Neural progenitor cell (in vitro differentiated cells): ENCODE measurements at regions not wholly inside any gene's neighbourhood (a gene's known extent, or its start where the extent isn't known, plus 50 kb on each side); places are given as distances from the start of the nearest gene placed in this dataset.
"Not testable (repeated sequence)": the region's sequence is repeated elsewhere in the genome, so short reads cannot be mapped to it uniquely, and the experiment has no call there.

Source experiments
- DNase-seq: peaks from one replicate; pipeline ENCODE4 v3.0.0-alpha.2; 2016; ENCODE audit warnings: low spot score
- H2AFZ ChIP-seq: fragments of 200-600 bp; sonication (generic); replicated peaks from 2 replicates; pipeline ENCODE4 v1.6.1; 2016; ENCODE audit warnings: antibody characterized with exemption
- H3F3A ChIP-seq: fragments of 200-600 bp; sonication (generic); 2 replicates; pipeline ENCODE4 v1.6.1; 2016; ENCODE audit warnings: antibody characterized with exemption, low read depth
- H3K27ac ChIP-seq: fragments of 200-600 bp; sonication (generic); 2 replicates; pipeline ENCODE4 v1.5.1; 2016; ENCODE audit warnings: mild to moderate bottlenecking
- H3K27me3 ChIP-seq: fragments of 200-600 bp; sonication (generic); 2 replicates; pipeline ENCODE4 v1.6.1; 2016; ENCODE audit warnings: mild to moderate bottlenecking, moderate library complexity
- H3K36me3 ChIP-seq: fragments of 200-600 bp; sonication (generic); 2 replicates; pipeline ENCODE4 v1.5.1; 2016
- H3K4me1 ChIP-seq: fragments of 200-600 bp; sonication (generic); 2 replicates; pipeline ENCODE4 v1.6.1; 2016; ENCODE audit warnings: mixed run types
- H3K4me2 ChIP-seq: fragments of 200-600 bp; sonication (generic); 2 replicates; pipeline ENCODE4 v1.6.1; 2016
- H3K4me3 ChIP-seq: fragments of 200-600 bp; sonication (generic); 2 replicates; pipeline ENCODE4 v1.5.1; 2016
- H3K79me2 ChIP-seq: fragments of 200-600 bp; sonication (generic); 2 replicates; pipeline ENCODE4 v1.6.1; 2016; ENCODE audit warnings: low read depth
- H3K9ac ChIP-seq: fragments of 200-600 bp; sonication (generic); 2 replicates; pipeline ENCODE4 v1.6.1; 2016
- H3K9me3 ChIP-seq: fragments of 200-600 bp; sonication (generic); 2 replicates; pipeline ENCODE4 v1.5.1; 2016; ENCODE audit warnings: low read depth
- H4K20me1 ChIP-seq: fragments of 200-600 bp; sonication (generic); 2 replicates; pipeline ENCODE4 v1.6.1; 2016; ENCODE audit warnings: low read depth
- H3K27ac Mint-ChIP-seq: 3 replicates; pipeline ENCODE4 v1.8.0; 2021; ENCODE audit warnings: mixed read lengths
- H3K27me3 Mint-ChIP-seq: 2 replicates; pipeline ENCODE4 v1.8.0; 2022; ENCODE audit warnings: low read depth, mild to moderate bottlenecking, inconsistent platforms, moderate library complexity, mixed read lengths; ENCODE audit not compliant: insufficient read depth
- H3K36me3 Mint-ChIP-seq: 3 replicates; pipeline ENCODE4 v1.8.0; 2021; ENCODE audit warnings: mixed read lengths
- H3K4me1 Mint-ChIP-seq: 3 replicates; pipeline ENCODE4 v1.8.0; 2021; ENCODE audit warnings: mixed read lengths
- H3K4me3 Mint-ChIP-seq: 3 replicates; pipeline ENCODE4 v1.8.0; 2021; ENCODE audit warnings: mild to moderate bottlenecking, moderate library complexity, mixed read lengths
- H3K9me3 Mint-ChIP-seq: 3 replicates; pipeline ENCODE4 v1.8.0; 2020; ENCODE audit warnings: mixed read lengths
- EZH2 ChIP-seq: fragments of 200-600 bp; sonication (generic); IDR thresholded peaks from 2 replicates; pipeline ENCODE4 v1.6.1; 2017; ENCODE audit warnings: antibody characterized with exemption, mild to moderate bottlenecking, moderate library complexity
- EZH2phosphoT487 ChIP-seq: fragments of 200-600 bp; sonication (generic); IDR thresholded peaks from 2 replicates; pipeline ENCODE4 v1.6.1; 2017; ENCODE audit warnings: antibody characterized with exemption
- TF ChIP-seq, protein P1 (sequence below): fragments of 200-600 bp; sonication (generic); IDR thresholded peaks from 2 replicates; pipeline ENCODE4 v1.5.1; 2017; ENCODE audit warnings: antibody characterized with exemption, mild to moderate bottlenecking

DNA sequence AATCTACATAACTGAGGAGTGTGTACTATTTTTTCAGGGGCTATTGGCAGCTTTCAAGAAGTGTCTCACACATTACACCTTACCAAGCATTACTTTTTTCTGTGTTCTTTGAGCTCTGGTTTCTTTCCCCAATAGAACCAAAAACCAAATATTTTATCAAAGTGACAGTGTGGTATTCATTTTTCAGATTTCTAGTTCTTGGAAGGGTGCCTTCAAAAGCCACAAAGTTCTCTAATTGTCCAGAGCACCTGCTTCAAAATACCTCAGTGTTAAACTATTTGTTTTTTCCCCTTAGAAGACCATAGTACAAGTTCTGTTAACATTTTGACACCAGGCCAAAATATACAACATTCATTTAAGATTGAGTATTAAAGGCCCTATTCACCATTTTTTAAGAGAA lies 515.7 kb downstream of the ETNK1 start:
- DNase-seq: no peak
- no peaks in the 10 kb centered on the region for H3K79me2 ChIP-seq

DNA sequence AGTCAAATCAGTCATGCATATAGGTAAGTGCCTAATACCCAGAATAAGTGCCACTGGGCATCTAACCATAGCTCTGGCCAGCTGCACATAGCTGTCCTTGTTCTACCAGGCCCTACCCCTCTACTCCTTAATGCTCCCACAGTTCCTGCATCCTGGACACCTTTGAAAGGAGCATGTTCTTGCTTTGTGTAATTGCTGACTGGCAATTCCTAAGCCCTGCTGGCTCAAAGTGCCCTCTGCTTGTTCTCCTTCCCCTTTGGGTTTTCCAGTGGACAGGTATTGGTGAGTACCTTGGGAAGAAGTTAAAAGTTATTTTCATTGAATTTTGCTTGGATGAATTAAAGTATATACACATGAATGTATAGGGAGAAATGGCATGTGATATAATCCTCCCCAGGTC lies 516.4 kb downstream of the ETNK1 start:
- Histone ChIP-seq H3F3A (no peaks in the 10 kb centered on the region), H3K4me1 (no peaks in the 10 kb centered on the region), H3K4me2 (no peak overlapping the region), H3K9ac (no peak overlapping the region), H3K9me3 (no peaks in the 10 kb centered on the region), H2AFZ (no peak overlapping the region), H4K20me1 (no peaks in the 10 kb centered on the region), H3K27ac (no peak overlapping the region), H3K79me2 (no peaks in the 10 kb centered on the region), H3K36me3 (no peaks in the 10 kb centered on the region), H3K27me3 (no peaks in the 10 kb centered on the region), H3K4me3 (no peak overlapping the region)
- TF ChIP-seq, protein P1, sequence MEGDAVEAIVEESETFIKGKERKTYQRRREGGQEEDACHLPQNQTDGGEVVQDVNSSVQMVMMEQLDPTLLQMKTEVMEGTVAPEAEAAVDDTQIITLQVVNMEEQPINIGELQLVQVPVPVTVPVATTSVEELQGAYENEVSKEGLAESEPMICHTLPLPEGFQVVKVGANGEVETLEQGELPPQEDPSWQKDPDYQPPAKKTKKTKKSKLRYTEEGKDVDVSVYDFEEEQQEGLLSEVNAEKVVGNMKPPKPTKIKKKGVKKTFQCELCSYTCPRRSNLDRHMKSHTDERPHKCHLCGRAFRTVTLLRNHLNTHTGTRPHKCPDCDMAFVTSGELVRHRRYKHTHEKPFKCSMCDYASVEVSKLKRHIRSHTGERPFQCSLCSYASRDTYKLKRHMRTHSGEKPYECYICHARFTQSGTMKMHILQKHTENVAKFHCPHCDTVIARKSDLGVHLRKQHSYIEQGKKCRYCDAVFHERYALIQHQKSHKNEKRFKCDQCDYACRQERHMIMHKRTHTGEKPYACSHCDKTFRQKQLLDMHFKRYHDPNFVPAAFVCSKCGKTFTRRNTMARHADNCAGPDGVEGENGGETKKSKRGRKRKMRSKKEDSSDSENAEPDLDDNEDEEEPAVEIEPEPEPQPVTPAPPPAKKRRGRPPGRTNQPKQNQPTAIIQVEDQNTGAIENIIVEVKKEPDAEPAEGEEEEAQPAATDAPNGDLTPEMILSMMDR: no peak
- no peak for TF ChIP-seq EZH2
- TF ChIP-seq EZH2phosphoT487: no peak
- no peaks in the 10 kb centered on the region for H3K4me1 Mint-ChIP-seq
- no peak for DNase-seq
- no peak overlapping the region for H3K27ac Mint-ChIP-seq
- peaks cover 14% of the 10 kb centered on the region for H3K9me3 Mint-ChIP-seq
- no peaks in the 10 kb centered on the region for H3K27me3 Mint-ChIP-seq
- no peak overlapping the region for H3K4me3 Mint-ChIP-seq
- H3K36me3 Mint-ChIP-seq: no peaks in the 10 kb centered on the region

More for the DNA sequence above, 515.7 kb downstream of the ETNK1 start:
- Mint-ChIP-seq H3K27me3 (no peaks in the 10 kb centered on the region), H3K36me3 (no peaks in the 10 kb centered on the region), H3K4me3 (no peak overlapping the region), H3K4me1 (no peaks in the 10 kb centered on the region), H3K9me3 (peaks cover 13% of the 10 kb centered on the region), H3K27ac (no peak overlapping the region)
- no peak overlapping the region for H3K4me3 ChIP-seq
- H3K36me3 ChIP-seq: no peaks in the 10 kb centered on the region
- no peaks in the 10 kb centered on the region for H3K27me3 ChIP-seq
- no peaks in the 10 kb centered on the region for H3F3A ChIP-seq
- no peak overlapping the region for H2AFZ ChIP-seq
- no peak overlapping the region for H3K4me2 ChIP-seq
- H3K27ac ChIP-seq: no peak overlapping the region
- no peak overlapping the region for H3K9ac ChIP-seq
- no peaks in the 10 kb centered on the region for H3K9me3 ChIP-seq
- TF ChIP-seq EZH2phosphoT487 (no peak), EZH2 (no peak)
- TF ChIP-seq, protein P1: no peak
- no peaks in the 10 kb centered on the region for H4K20me1 ChIP-seq
- H3K4me1 ChIP-seq: no peaks in the 10 kb centered on the region

DNA sequence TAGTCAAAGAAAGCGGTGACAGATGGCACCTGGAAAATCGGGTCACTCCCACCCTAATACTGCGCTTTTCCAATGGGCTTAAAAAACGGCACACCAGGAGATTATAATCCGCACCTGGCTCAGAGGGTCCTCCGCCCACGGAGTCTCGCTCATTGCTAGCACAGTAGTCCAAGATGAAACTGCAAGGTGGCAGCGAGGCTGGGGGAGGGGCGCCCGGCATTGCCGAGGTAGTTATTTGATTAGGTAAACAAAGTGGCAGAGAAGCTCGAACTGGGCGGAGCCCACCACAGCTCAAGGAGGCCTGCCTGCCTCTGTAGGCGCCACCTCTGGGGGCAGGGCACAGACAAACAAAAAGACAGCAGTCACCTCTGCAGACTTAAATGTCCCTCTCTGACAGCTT lies 521.1 kb downstream of the ETNK1 start:
- not testable (repeated sequence) for H3K36me3 Mint-ChIP-seq, H3K27ac Mint-ChIP-seq
- peaks cover 16% of the 10 kb centered on the region for H3K9me3 Mint-ChIP-seq

DNA sequence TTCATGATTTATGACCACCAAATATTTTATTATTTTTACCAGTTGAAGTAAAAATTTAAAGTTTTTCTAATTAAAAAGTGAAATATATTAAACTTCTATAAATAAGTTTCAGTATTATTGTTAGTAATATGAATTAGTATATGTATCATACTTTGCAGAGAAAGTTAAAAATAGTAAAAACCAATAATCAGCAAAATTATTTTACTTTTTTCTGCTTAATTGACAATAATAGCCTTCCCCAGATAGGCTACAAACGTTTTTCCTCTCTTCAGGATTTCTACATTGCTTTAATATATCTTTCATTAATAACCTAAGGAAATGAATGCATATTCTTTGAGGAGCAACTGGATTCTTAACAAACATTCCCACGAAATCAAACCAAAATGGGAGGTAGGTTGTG lies 543.5 kb downstream of the ETNK1 start:
- Mint-ChIP-seq H3K36me3 (no peaks in the 10 kb centered on the region), H3K4me3 (no peak overlapping the region), H3K27me3 (no peaks in the 10 kb centered on the region), H3K27ac (no peak overlapping the region), H3K4me1 (peaks cover 11% of the 10 kb centered on the region), H3K9me3 (peaks cover 14% of the 10 kb centered on the region)
- H3K4me1 ChIP-seq: no peaks in the 10 kb centered on the region
- no peak for DNase-seq
- no peak overlapping the region for H3K4me3 ChIP-seq
- H3K79me2 ChIP-seq: no peaks in the 10 kb centered on the region
- H3K9ac ChIP-seq: no peak overlapping the region
- no peaks in the 10 kb centered on the region for H3K27me3 ChIP-seq
- H3K27ac ChIP-seq: no peak overlapping the region
- no peaks in the 10 kb centered on the region for H3F3A ChIP-seq
- no peak overlapping the region for H3K4me2 ChIP-seq
- no peaks in the 10 kb centered on the region for H4K20me1 ChIP-seq
- H3K36me3 ChIP-seq: no peaks in the 10 kb centered on the region
- no peaks in the 10 kb centered on the region for H3K9me3 ChIP-seq
- TF ChIP-seq, protein P1: no peak
- TF ChIP-seq EZH2phosphoT487 (no peak), EZH2 (no peak)
- no peak overlapping the region for H2AFZ ChIP-seq

More for the DNA sequence above, 521.1 kb downstream of the ETNK1 start:
- not testable (repeated sequence) for DNase-seq, H3K9ac ChIP-seq, H3K36me3 ChIP-seq, H3K4me2 ChIP-seq, H3K79me2 ChIP-seq, H3K27me3 Mint-ChIP-seq, H3F3A ChIP-seq, H3K27me3 ChIP-seq, H3K4me1 ChIP-seq, H4K20me1 ChIP-seq, H3K27ac ChIP-seq, H3K4me3 Mint-ChIP-seq, H3K4me1 Mint-ChIP-seq, H3K9me3 ChIP-seq, H3K4me3 ChIP-seq, H2AFZ ChIP-seq
